ENCODE measurements at regions not wholly inside any gene's neighbourhood (a gene's known extent, or its start where the extent isn't known, plus 50 kb on each side); places are given as distances from the start of the nearest gene placed in this dataset.

- no peak for TF ChIP-seq CTCF (IDR thresholded peaks at IDR 0.05; ENCODE audit: insufficient read depth, low read length, poor library complexity, severe bottlenecking)
- TF ChIP-seq EZH2phosphoT487 (conservative IDR thresholded peaks at IDR 0.05; ENCODE audit: low read length): no peak
Measured at GRCh38 chr1:2867087-2867425, 65.6 kb upstream of the TTC34 start.

All from SU-DHL-6 (cell line).